K562 (cell line): ENCODE measurements at regions not wholly inside any gene's neighbourhood (a gene's known extent, or its start where the extent isn't known, plus 50 kb on each side); places are given as distances from the start of the nearest gene placed in this dataset.

Experiments
- HNRNPL ChIP-seq: fragments of 200-400 bp; formaldehyde crosslinking; IDR thresholded peaks from 2 replicates; pipeline ENCODE4 v1.6.1; 2017; ENCODE audit warnings: low read depth, mild to moderate bottlenecking, low read length
- ZNF384 ChIP-seq: IDR thresholded peaks from 2 replicates; pipeline ENCODE4 v1.6.1; 2012; ENCODE audit warnings: low read depth, low read length, improper control_type of control experiment
- TF ChIP-seq, protein P1 (sequence below), 3 experiments: IDR thresholded peaks in 2 of 3; conservative IDR thresholded peaks in 1 of 3; 2 replicates each; pipeline ENCODE4 v1.5.1; 2011 to 2012; ENCODE audit warnings: low read length in 3 of 3, mild to moderate bottlenecking in 3 of 3, control low read depth in 2 of 3, improper control_type of control experiment in 1 of 3, inconsistent platforms in 1 of 3, low read depth in 1 of 3, mixed read lengths in 1 of 3, moderate library complexity in 1 of 3; ENCODE audit not compliant: insufficient read depth in 2 of 3

DNA sequence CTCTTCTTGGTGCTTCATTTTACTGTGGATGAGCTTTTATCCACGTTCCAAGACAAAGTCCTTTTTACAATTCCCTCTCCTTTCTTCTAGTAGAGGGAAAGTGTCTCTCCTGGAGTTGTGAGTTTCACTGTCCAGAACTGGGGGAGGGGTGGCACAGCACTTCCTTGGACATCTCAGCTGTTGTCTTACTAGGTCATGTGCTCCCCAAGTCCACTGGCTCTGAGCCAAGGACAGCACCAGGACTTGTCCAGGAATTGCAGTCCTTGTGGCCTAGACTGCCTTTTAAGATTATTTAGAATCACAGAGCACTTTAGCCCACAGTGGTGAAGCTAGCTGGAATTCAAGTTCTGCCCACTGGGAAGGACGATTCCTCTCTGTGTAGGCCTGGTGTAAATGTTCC, 700.2 kb upstream of the PTPRD start:
- TF ChIP-seq, protein P1, sequence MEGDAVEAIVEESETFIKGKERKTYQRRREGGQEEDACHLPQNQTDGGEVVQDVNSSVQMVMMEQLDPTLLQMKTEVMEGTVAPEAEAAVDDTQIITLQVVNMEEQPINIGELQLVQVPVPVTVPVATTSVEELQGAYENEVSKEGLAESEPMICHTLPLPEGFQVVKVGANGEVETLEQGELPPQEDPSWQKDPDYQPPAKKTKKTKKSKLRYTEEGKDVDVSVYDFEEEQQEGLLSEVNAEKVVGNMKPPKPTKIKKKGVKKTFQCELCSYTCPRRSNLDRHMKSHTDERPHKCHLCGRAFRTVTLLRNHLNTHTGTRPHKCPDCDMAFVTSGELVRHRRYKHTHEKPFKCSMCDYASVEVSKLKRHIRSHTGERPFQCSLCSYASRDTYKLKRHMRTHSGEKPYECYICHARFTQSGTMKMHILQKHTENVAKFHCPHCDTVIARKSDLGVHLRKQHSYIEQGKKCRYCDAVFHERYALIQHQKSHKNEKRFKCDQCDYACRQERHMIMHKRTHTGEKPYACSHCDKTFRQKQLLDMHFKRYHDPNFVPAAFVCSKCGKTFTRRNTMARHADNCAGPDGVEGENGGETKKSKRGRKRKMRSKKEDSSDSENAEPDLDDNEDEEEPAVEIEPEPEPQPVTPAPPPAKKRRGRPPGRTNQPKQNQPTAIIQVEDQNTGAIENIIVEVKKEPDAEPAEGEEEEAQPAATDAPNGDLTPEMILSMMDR (IDR thresholded peaks at IDR 0.05 in 2 of 3, conservative IDR thresholded peaks at IDR 0.05 in 1 of 3; ENCODE audit: insufficient read depth in 2 of 3, low read depth in 1 of 3, low read length in 3 of 3), result no peak
- TF ChIP-seq HNRNPL (no peak), ZNF384 (no peak)
